IMR-90 (cell line): ENCODE measurements at regions not wholly inside any gene's neighbourhood (a gene's known extent, or its start where the extent isn't known, plus 50 kb on each side); places are given as distances from the start of the nearest gene placed in this dataset.
A peak's percentile ranks its signal among the peaks of the same experiment; 100 is the strongest.

Experiments
- ATAC-seq: fragments of 200-7000 bp; cut with Tn5 transposase; 2 replicates; pipeline ENCODE4 v1.9.1; 2020; ENCODE audit warnings: low read depth, mild to moderate bottlenecking, moderate library complexity
- BruUV-seq: library from RNA; stranded (reverse); fragments of 400-500 nt; replicated peaks from 2 replicates; lab custom pipeline; 2021; lab: Mats Ljungman, UMichigan
- CTCF ChIA-PET: fragments of 300-600 bp; formaldehyde crosslinking; extraction: SDS; loops from one replicate; lab custom pipeline; 2021; ENCODE audit warnings: antibody characterized with exemption; lab: Yijun Ruan, JAX
- POLR2A ChIA-PET: fragments of 300-600 bp; sonication (Branson Sonifier 250); formaldehyde crosslinking; loops from one replicate; lab custom pipeline; 2022; ENCODE audit warnings: antibody characterized with exemption; ENCODE audit not compliant: unreplicated experiment; lab: Charles Lee
- DNase-seq: peaks from one replicate; pipeline ENCODE4 v3.0.0; 2013
- H2AFZ ChIP-seq: replicated peaks from 2 replicates; pipeline ENCODE3; 2013; ENCODE audit warnings: low read length, mild to moderate bottlenecking; ENCODE audit not compliant: poor library complexity
- H2AK5ac ChIP-seq: 2 replicates; pipeline ENCODE4 v1.6.1; 2013; ENCODE audit warnings: low read depth, low read length, inconsistent platforms
- H2AK9ac ChIP-seq: replicated peaks from 2 replicates; pipeline ENCODE3; 2013; ENCODE audit warnings: mild to moderate bottlenecking, low read depth, low read length, moderate library complexity; ENCODE audit not compliant: poor library complexity
- H2BK120ac ChIP-seq: 2 replicates; pipeline ENCODE4 v1.6.1; 2013; ENCODE audit warnings: low read depth, low read length, inconsistent platforms
- H2BK15ac ChIP-seq: 3 replicates; pipeline ENCODE4 v1.6.1; 2013; ENCODE audit warnings: low read depth, low read length, inconsistent platforms
- H2BK20ac ChIP-seq: 2 replicates; pipeline ENCODE4 v1.6.1; 2013; ENCODE audit warnings: low read depth, mild to moderate bottlenecking, inconsistent platforms, low read length, moderate library complexity
- H2BK5ac ChIP-seq: 2 replicates; pipeline ENCODE4 v1.6.1; 2013; ENCODE audit warnings: mild to moderate bottlenecking, low read depth, low read length, inconsistent platforms; ENCODE audit not compliant: poor library complexity, severe bottlenecking
- H3K14ac ChIP-seq: replicated peaks from 2 replicates; pipeline ENCODE4 v1.6.1; 2013; ENCODE audit warnings: low read depth, low read length, inconsistent platforms
- H3K18ac ChIP-seq: 2 replicates; pipeline ENCODE4 v1.6.1; 2013; ENCODE audit warnings: low read depth, low read length, control low read depth
- H3K23ac ChIP-seq: 2 replicates; pipeline ENCODE4 v1.6.1; 2013; ENCODE audit warnings: low read depth, low read length, inconsistent platforms
- H3K27ac ChIP-seq: 2 replicates; pipeline ENCODE4 v1.5.1; 2013; ENCODE audit warnings: mild to moderate bottlenecking, control low read depth, low read length; ENCODE audit not compliant: insufficient read depth
- H3K27me3 ChIP-seq: 2 replicates; pipeline ENCODE4 v1.6.1; 2013; ENCODE audit warnings: low read length; ENCODE audit not compliant: control insufficient read depth, insufficient read depth
- H3K36me3 ChIP-seq: 2 replicates; pipeline ENCODE4 v1.6.1; 2013; ENCODE audit warnings: low read length, mixed read lengths; ENCODE audit not compliant: control insufficient read depth, insufficient read depth
- H3K4ac ChIP-seq: 2 replicates; pipeline ENCODE4 v1.6.1; 2013; ENCODE audit warnings: low read depth, low read length, inconsistent platforms
- H3K4me1 ChIP-seq: 2 replicates; pipeline ENCODE4 v1.6.1; 2013; ENCODE audit warnings: low read length, mixed read lengths; ENCODE audit not compliant: control insufficient read depth, insufficient read depth
- H3K4me2 ChIP-seq: 2 replicates; pipeline ENCODE4 v1.6.1; 2013; ENCODE audit warnings: low read depth, mild to moderate bottlenecking, control low read depth, low read length, moderate library complexity
- H3K4me3 ChIP-seq: 2 replicates; pipeline ENCODE4 v1.5.1; 2013; ENCODE audit warnings: low read depth, mild to moderate bottlenecking, control low read depth, low read length, moderate library complexity; ENCODE audit not compliant: insufficient read depth
- H3K56ac ChIP-seq: 2 replicates; pipeline ENCODE4 v1.6.1; 2013; ENCODE audit warnings: low read length, inconsistent platforms; ENCODE audit not compliant: insufficient read depth; ENCODE audit errors: extremely low read depth
- H3K79me1 ChIP-seq, 2 experiments: 2 replicates each; pipeline ENCODE4 v1.6.1; 2013; ENCODE audit warnings: low read length in 2 of 2, inconsistent platforms in 1 of 2, low read depth in 1 of 2
- H3K9ac ChIP-seq: 2 replicates; pipeline ENCODE4 v1.6.1; 2013; ENCODE audit warnings: low read depth, low read length, control low read depth
- H3K9me1 ChIP-seq: 2 replicates; pipeline ENCODE4 v1.6.1; 2013; ENCODE audit warnings: low read length, inconsistent platforms; ENCODE audit not compliant: insufficient read depth
- H3K9me3 ChIP-seq: 2 replicates; pipeline ENCODE4 v1.6.1; 2013; ENCODE audit warnings: low read length; ENCODE audit not compliant: control insufficient read depth, insufficient read depth
- H4K20me1 ChIP-seq: 2 replicates; pipeline ENCODE4 v1.6.1; 2013; ENCODE audit warnings: low read length, inconsistent platforms; ENCODE audit not compliant: insufficient read depth
- H4K5ac ChIP-seq: 2 replicates; pipeline ENCODE4 v1.6.1; 2013; ENCODE audit warnings: mild to moderate bottlenecking, low read depth, low read length, control low read depth
- H4K8ac ChIP-seq, 2 experiments: 2 replicates each; pipeline ENCODE4 v1.6.1; 2013; ENCODE audit warnings: low read depth in 2 of 2, low read length in 2 of 2, control low read depth in 1 of 2, inconsistent platforms in 1 of 2
- H4K91ac ChIP-seq: 2 replicates; pipeline ENCODE4 v1.6.1; 2013; ENCODE audit warnings: low read depth, low read length, inconsistent platforms; ENCODE audit not compliant: insufficient read depth
- BHLHE40 ChIP-seq: fragments of 150-350 bp; IDR thresholded peaks from 2 replicates; pipeline ENCODE4 v1.6.1; 2016; ENCODE audit warnings: mild to moderate bottlenecking, low read depth, low read length
- CHD1 ChIP-seq: IDR thresholded peaks from 2 replicates; pipeline ENCODE4 v1.6.1; 2012; ENCODE audit warnings: low read depth, low read length, improper control_type of control experiment
- CTCF ChIP-seq: conservative IDR thresholded peaks from 2 replicates; pipeline ENCODE4 v1.5.1; 2012; ENCODE audit warnings: mild to moderate bottlenecking, low read depth, low read length, improper control_type of control experiment
- ELK1 ChIP-seq: fragments of 150-350 bp; IDR thresholded peaks from 2 replicates; pipeline ENCODE4 v1.6.1; 2016; ENCODE audit warnings: low read depth, mild to moderate bottlenecking, low read length, moderate library complexity, borderline replicate concordance
- FOS ChIP-seq: fragments of 150-350 bp; IDR thresholded peaks from 2 replicates; pipeline ENCODE4 v1.6.1; 2016; ENCODE audit warnings: low read depth, low read length
- MAFK ChIP-seq: IDR thresholded peaks from 2 replicates; pipeline ENCODE4 v1.6.1; 2012; ENCODE audit warnings: low read depth, low read length, improper control_type of control experiment
- NFE2L2 ChIP-seq: fragments of 150-350 bp; IDR thresholded peaks from 2 replicates; pipeline ENCODE4 v1.6.1; 2016; ENCODE audit warnings: low read depth, mild to moderate bottlenecking, low read length
- RAD21 ChIP-seq: IDR thresholded peaks from 2 replicates; pipeline ENCODE4 v1.6.1; 2012; ENCODE audit warnings: low read length, improper control_type of control experiment
- RFX5 ChIP-seq: IDR thresholded peaks from 2 replicates; pipeline ENCODE4 v1.8.0; 2012; ENCODE audit warnings: low read depth, mild to moderate bottlenecking, low read length, moderate library complexity
- SMC3 ChIP-seq: fragments of 150-350 bp; IDR thresholded peaks from 2 replicates; pipeline ENCODE4 v1.6.1; 2016; ENCODE audit warnings: low read depth, mild to moderate bottlenecking, antibody characterized with exemption, low read length, moderate library complexity
- USF2 ChIP-seq: fragments of 150-350 bp; IDR thresholded peaks from 2 replicates; pipeline ENCODE4 v1.6.1; 2017; ENCODE audit warnings: mild to moderate bottlenecking, antibody characterized with exemption, low read length, low read depth
- WGBS, 2 experiments: methylation state at CpG; one replicate each; pipeline versions ENCODE4 v1.1.5 to v1.1.7; 2013; ENCODE audit warnings: missing lambda C conversion rate in 2 of 2; ENCODE audit not compliant: insufficient read length in 1 of 2; ENCODE audit errors: extremely low coverage in 2 of 2; 5-methylcytosine and 5-hydroxymethylcytosine counted together
- dilution Hi-C: fragments of 300-500 bp; cut with HindIII; formaldehyde crosslinking; loops from one replicate; pipeline ENCODE4 v1.14.3; 2018; ENCODE audit warnings: low sequenced_read_pairs; ENCODE audit not compliant: unreplicated experiment
- in situ Hi-C: fragments of 300-500 bp; cut with MboI; formaldehyde crosslinking; loops from 3 replicates; pipeline ENCODE4 v1.14.3; 2019; ENCODE audit warnings: low sequenced_read_pairs, inconsistent platforms, mixed read lengths
- intact Hi-C: fragments of 100-400 bp; cut with micrococcal nuclease; formaldehyde crosslinking; loops from 2 replicates; pipeline ENCODE4 v1.10.0; 2022

GRCh38 chr14:37889087-37889486 lies 293.7 kb downstream of the TTC6 start:
- Histone ChIP-seq H3K4me3 (no peak overlapping the region), H2BK120ac (no peak overlapping the region), H3K18ac (no peak overlapping the region), H3K36me3 (no peaks in the 10 kb centered on the region), H3K4me1 (no peaks in the 10 kb centered on the region), H3K27me3 (peaks cover 2% of the 10 kb centered on the region; the same call in 1 of the 2 replicates), H3K9me3 (no peaks in the 10 kb centered on the region), H4K5ac (no peak overlapping the region), H3K14ac (no peak overlapping the region), H3K27ac (no peak overlapping the region), H3K9ac (no peak overlapping the region), H3K9me1 (no peaks in the 10 kb centered on the region), H4K91ac (no peak overlapping the region), H2AK5ac (no peak overlapping the region), H4K20me1 (no peaks in the 10 kb centered on the region), H2AFZ (peak overlapping the region; percentile 33), H2BK15ac (no peak overlapping the region), H2AK9ac (peak overlapping the region; percentile 23), H2BK20ac (no peak overlapping the region), H4K8ac (no peak overlapping the region), H3K79me1 (no peaks in the 10 kb centered on the region), H3K4ac (no peak overlapping the region), H2BK5ac (no peak overlapping the region), H3K23ac (no peak overlapping the region), H3K4me2 (no peak overlapping the region), H3K56ac (no peak overlapping the region)
- no peak for DNase-seq
- dilution Hi-C loops (no loop called here), intact Hi-C loops (no loop called here), in situ Hi-C loops (no loop called here)
- no TSS peak for BruUV-seq
- 50% methylated on average over 1 of the region's 5 CpGs; no CpG with 5 or more reads in 1 of the 2 experiments for WGBS, 2 experiments
- POLR2A ChIA-PET, result no interaction called here
- CTCF ChIA-PET, result interaction anchor here (0.6 to 1.2 kb wide), 3 partner anchors 132 to 179 kb away, joined by 3 to 5 read pairs (median 4); no protein-coding TSS in a partner anchor
- ATAC-seq, result no peak
- no peak for TF ChIP-seq FOS
- TF ChIP-seq SMC3, result no peak
- no peak for TF ChIP-seq USF2
- TF ChIP-seq BHLHE40, result no peak
- TF ChIP-seq RFX5, result no peak
- no peak for TF ChIP-seq RAD21
- no peak for TF ChIP-seq CTCF
- TF ChIP-seq MAFK, result no peak
- TF ChIP-seq ELK1, result no peak
- TF ChIP-seq NFE2L2, result no peak
- TF ChIP-seq CHD1, result no peak
